ENCODE measurements at regions not wholly inside any gene's neighbourhood (a gene's known extent, or its start where the extent isn't known, plus 50 kb on each side); places are given as distances from the start of the nearest gene placed in this dataset.
"Not testable (repeated sequence)": the region's sequence is repeated elsewhere in the genome, so short reads cannot be mapped to it uniquely, and the experiment has no call there.

DNA sequence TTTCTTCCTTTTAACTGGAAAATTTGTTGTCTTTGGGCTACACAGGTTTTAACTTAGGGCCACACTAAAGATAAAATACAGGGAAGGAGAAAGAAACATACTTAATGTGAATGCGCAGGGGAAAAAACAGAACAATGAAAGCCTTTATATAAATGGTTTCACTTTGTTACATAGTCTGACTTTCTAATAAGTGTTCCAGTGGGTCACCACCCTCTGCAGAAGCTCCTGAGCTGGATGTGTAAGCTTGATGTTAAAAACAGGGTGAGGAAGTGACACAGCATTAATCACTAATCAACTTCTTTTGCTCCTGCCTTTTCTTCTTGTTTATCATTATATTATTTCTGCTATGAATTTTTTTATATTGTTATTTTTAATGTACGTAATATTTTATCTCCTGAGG lies 445.6 kb upstream of the CA10 start:
- H3K4me3 ChIP-seq (ENCODE audit: insufficient read depth in 1 of 2, low read depth in 1 of 2, low read length in 2 of 2), result no peak overlapping the region
- no peaks in the 10 kb centered on the region for H3K36me3 ChIP-seq (ENCODE audit: control insufficient read depth in 1 of 2, insufficient read depth in 2 of 2, low read depth in 1 of 2, low read length in 2 of 2)
- no peak overlapping the region for H2BK15ac ChIP-seq (ENCODE audit: low read depth, poor library complexity, severe bottlenecking)
- no peak overlapping the region for H3K23ac ChIP-seq (ENCODE audit: low read length in 2 of 2)
- no peak overlapping the region for H3K18ac ChIP-seq (ENCODE audit: low read depth in 1 of 2, low read length in 2 of 2)
- H3K79me1 ChIP-seq (replicated peaks; ENCODE audit: low read length, poor library complexity, severe bottlenecking), result no peaks in the 10 kb centered on the region
- no peak overlapping the region for H3K4me2 ChIP-seq (ENCODE audit: low read length, poor library complexity, severe bottlenecking)
- no peak overlapping the region for H4K91ac ChIP-seq (ENCODE audit: low read length)
- no CpG with 5 or more reads among the region's 2 CpGs for WGBS
- no peak overlapping the region for H2BK120ac ChIP-seq (ENCODE audit: low read depth, low read length)
- H3K4ac ChIP-seq (ENCODE audit: low read depth in 1 of 2, low read length in 2 of 2), result no peak overlapping the region
- no peaks in the 10 kb centered on the region for H3K4me1 ChIP-seq (ENCODE audit: control insufficient read depth, insufficient read depth, low read depth, low read length)
- H3K27ac ChIP-seq (ENCODE audit: low read length, poor library complexity, severe bottlenecking), result no peak overlapping the region
- no peak overlapping the region for H2AK5ac ChIP-seq (ENCODE audit: low read length, severe bottlenecking)
- H2BK5ac ChIP-seq (ENCODE audit: low read depth, low read length, poor library complexity, severe bottlenecking), result no peak overlapping the region
- no peaks in the 10 kb centered on the region for H3K27me3 ChIP-seq (ENCODE audit: control insufficient read depth in 1 of 2, insufficient read depth in 1 of 2, low read length in 2 of 2)
- H3K9me3 ChIP-seq (ENCODE audit: control insufficient read depth, low read length), result no peaks in the 10 kb centered on the region
- no peak overlapping the region for H3K9ac ChIP-seq (ENCODE audit: low read length)
- H4K8ac ChIP-seq (ENCODE audit: low read length), result no peak overlapping the region
- no peak overlapping the region for H2AFZ ChIP-seq (ENCODE audit: low read depth, low read length)
- no peak for DNase-seq
- no peak overlapping the region for H3K14ac ChIP-seq (ENCODE audit: low read length in 2 of 2)
- no peak overlapping the region for H2BK12ac ChIP-seq (ENCODE audit: low read length in 2 of 2)

DNA sequence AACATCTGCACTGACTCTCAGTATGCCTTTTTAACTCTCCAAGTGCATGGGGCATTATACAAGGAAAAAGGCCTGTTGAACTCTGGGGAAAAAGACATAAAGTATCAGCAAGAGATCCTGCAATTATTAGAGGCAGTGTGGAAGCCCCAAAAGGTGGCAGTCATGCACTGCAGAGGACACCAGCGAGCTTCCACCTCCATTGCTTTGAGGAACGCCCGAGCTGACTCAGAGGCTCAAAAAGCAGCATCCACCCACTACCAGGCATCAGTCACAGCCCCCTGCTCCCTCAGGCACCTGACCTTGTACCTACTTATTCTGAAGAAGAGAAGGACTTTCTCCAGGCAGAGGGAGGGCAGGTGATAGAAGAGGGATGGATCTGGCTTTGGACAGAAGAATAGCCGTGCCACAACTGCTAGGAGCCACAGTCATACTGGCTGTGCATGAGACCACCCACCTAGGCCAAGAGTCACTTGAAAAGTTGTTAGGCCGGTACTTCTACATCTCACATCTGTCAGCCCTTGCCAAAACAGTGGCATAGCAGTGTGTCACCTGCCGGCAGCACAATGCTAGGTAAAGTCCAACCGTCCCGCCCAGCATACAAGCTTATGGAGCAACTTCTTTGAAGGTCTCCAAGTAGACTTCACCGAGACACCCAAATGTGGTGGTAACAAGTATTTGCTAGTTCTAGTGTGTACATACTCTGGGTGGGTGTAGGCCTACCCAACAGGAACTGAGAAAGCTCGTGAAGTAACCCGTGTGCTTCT lies 439.1 kb upstream of the CA10 start:
- not testable (repeated sequence) for H3K79me1 ChIP-seq (replicated peaks; ENCODE audit: low read length, poor library complexity, severe bottlenecking); H3K4me3 ChIP-seq (ENCODE audit: insufficient read depth in 1 of 2, low read depth in 1 of 2, low read length in 2 of 2); H2BK5ac ChIP-seq (ENCODE audit: low read depth, low read length, poor library complexity, severe bottlenecking); H2BK15ac ChIP-seq (ENCODE audit: low read depth, poor library complexity, severe bottlenecking); H2AK5ac ChIP-seq (ENCODE audit: low read length, severe bottlenecking); H3K14ac ChIP-seq (ENCODE audit: low read length in 2 of 2); H3K27ac ChIP-seq (ENCODE audit: low read length, poor library complexity, severe bottlenecking); DNase-seq; H2AFZ ChIP-seq (ENCODE audit: low read depth, low read length); H3K9ac ChIP-seq (ENCODE audit: low read length); H3K27me3 ChIP-seq (ENCODE audit: control insufficient read depth in 1 of 2, insufficient read depth in 1 of 2, low read length in 2 of 2); H3K9me3 ChIP-seq (ENCODE audit: control insufficient read depth, low read length); H3K18ac ChIP-seq (ENCODE audit: low read depth in 1 of 2, low read length in 2 of 2); H3K4me1 ChIP-seq (ENCODE audit: control insufficient read depth, insufficient read depth, low read depth, low read length); H3K4ac ChIP-seq (ENCODE audit: low read depth in 1 of 2, low read length in 2 of 2); H2BK120ac ChIP-seq (ENCODE audit: low read depth, low read length); H4K91ac ChIP-seq (ENCODE audit: low read length); H2BK12ac ChIP-seq (ENCODE audit: low read length in 2 of 2); H3K23ac ChIP-seq (ENCODE audit: low read length in 2 of 2); H3K36me3 ChIP-seq (ENCODE audit: control insufficient read depth in 1 of 2, insufficient read depth in 2 of 2, low read depth in 1 of 2, low read length in 2 of 2); H4K8ac ChIP-seq (ENCODE audit: low read length); H3K4me2 ChIP-seq (ENCODE audit: low read length, poor library complexity, severe bottlenecking)
- WGBS, result 74% methylated on average over 9 of the region's 11 CpGs

DNA sequence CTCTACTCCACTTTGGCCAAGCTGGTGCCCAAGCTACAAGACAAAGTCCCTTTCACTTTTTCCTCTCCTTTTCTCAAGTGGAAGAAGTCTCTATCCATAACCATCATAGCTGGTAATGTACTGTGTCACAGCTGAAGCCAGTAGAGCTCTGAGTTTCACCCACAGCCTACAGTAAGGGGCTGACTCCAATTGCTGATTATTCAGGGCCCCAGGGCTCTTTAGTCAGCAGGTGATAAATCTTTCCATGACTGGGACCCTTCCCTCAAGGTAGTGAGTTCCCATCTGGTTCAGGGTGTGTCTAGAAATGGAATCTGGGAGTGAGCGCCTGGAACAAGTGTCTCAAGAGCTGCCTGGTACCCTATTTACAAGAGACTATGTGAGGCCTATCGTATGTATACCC lies 436.0 kb upstream of the CA10 start:
- H2BK5ac ChIP-seq (ENCODE audit: low read depth, low read length, poor library complexity, severe bottlenecking), result no peak overlapping the region
- H3K9me3 ChIP-seq (ENCODE audit: control insufficient read depth, low read length), result peaks cover 4% of the 10 kb centered on the region
- no peaks in the 10 kb centered on the region for H3K79me1 ChIP-seq (replicated peaks; ENCODE audit: low read length, poor library complexity, severe bottlenecking)
- H3K4ac ChIP-seq (ENCODE audit: low read depth in 1 of 2, low read length in 2 of 2), result no peak overlapping the region
- no peak for DNase-seq
- H3K4me2 ChIP-seq (ENCODE audit: low read length, poor library complexity, severe bottlenecking), result no peak overlapping the region
- no peaks in the 10 kb centered on the region for H3K27me3 ChIP-seq (ENCODE audit: control insufficient read depth in 1 of 2, insufficient read depth in 1 of 2, low read length in 2 of 2)
- no peak overlapping the region for H2AK5ac ChIP-seq (ENCODE audit: low read length, severe bottlenecking)
- no peak overlapping the region for H3K27ac ChIP-seq (ENCODE audit: low read length, poor library complexity, severe bottlenecking)
- no peaks in the 10 kb centered on the region for H3K4me1 ChIP-seq (ENCODE audit: control insufficient read depth, insufficient read depth, low read depth, low read length)
- H4K91ac ChIP-seq (ENCODE audit: low read length), result no peak overlapping the region
- no peak overlapping the region for H2BK15ac ChIP-seq (ENCODE audit: low read depth, poor library complexity, severe bottlenecking)
- H2BK120ac ChIP-seq (ENCODE audit: low read depth, low read length), result no peak overlapping the region
- no peak overlapping the region for H3K18ac ChIP-seq (ENCODE audit: low read depth in 1 of 2, low read length in 2 of 2)
- WGBS, result 68% methylated on average over 2 of the region's 2 CpGs
- no peak overlapping the region for H2AFZ ChIP-seq (ENCODE audit: low read depth, low read length)
- no peak overlapping the region for H3K14ac ChIP-seq (ENCODE audit: low read length in 2 of 2)
- no peak overlapping the region for H2BK12ac ChIP-seq (ENCODE audit: low read length in 2 of 2)
- no peaks in the 10 kb centered on the region for H3K36me3 ChIP-seq (ENCODE audit: control insufficient read depth in 1 of 2, insufficient read depth in 2 of 2, low read depth in 1 of 2, low read length in 2 of 2)
- H3K9ac ChIP-seq (ENCODE audit: low read length), result no peak overlapping the region
- H3K4me3 ChIP-seq (ENCODE audit: insufficient read depth in 1 of 2, low read depth in 1 of 2, low read length in 2 of 2), result no peak overlapping the region
- H3K23ac ChIP-seq (ENCODE audit: low read length in 2 of 2), result no peak overlapping the region
- no peak overlapping the region for H4K8ac ChIP-seq (ENCODE audit: low read length)

DNA sequence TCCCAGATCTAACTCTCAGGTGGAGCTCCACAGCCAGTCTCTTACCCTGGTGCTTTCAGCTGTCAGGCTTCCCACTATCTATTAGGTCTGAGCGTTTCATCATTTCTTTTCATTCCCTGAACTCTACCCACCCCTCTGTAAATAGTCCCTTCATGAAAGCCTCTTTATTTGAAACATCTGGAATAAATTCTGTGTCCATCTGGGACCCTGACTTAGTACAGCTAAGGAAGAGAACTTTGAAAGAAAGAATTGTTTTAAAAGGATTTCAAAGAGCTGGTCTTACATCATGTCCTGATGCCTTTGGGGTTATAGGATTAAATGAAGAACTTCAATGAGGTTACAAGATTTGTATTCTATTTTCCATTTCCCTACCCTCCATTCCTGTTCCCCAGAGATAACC lies 388.5 kb upstream of the CA10 start:
- Histone ChIP-seq H2BK15ac (ENCODE audit: low read depth, poor library complexity, severe bottlenecking) (no peak overlapping the region), H3K4me3 (ENCODE audit: insufficient read depth in 1 of 2, low read depth in 1 of 2, low read length in 2 of 2) (no peak overlapping the region), H3K9me3 (ENCODE audit: control insufficient read depth, low read length) (peaks cover 8% of the 10 kb centered on the region), H3K36me3 (ENCODE audit: control insufficient read depth in 1 of 2, insufficient read depth in 2 of 2, low read depth in 1 of 2, low read length in 2 of 2) (no peaks in the 10 kb centered on the region), H4K91ac (ENCODE audit: low read length) (no peak overlapping the region), H3K4me2 (ENCODE audit: low read length, poor library complexity, severe bottlenecking) (no peak overlapping the region), H3K27ac (ENCODE audit: low read length, poor library complexity, severe bottlenecking) (no peak overlapping the region), H3K4ac (ENCODE audit: low read depth in 1 of 2, low read length in 2 of 2) (no peak overlapping the region), H3K23ac (ENCODE audit: low read length in 2 of 2) (no peak overlapping the region), H4K8ac (ENCODE audit: low read length) (no peak overlapping the region), H3K18ac (ENCODE audit: low read depth in 1 of 2, low read length in 2 of 2) (no peak overlapping the region), H3K4me1 (ENCODE audit: control insufficient read depth, insufficient read depth, low read depth, low read length) (no peaks in the 10 kb centered on the region), H3K79me1 (replicated peaks; ENCODE audit: low read length, poor library complexity, severe bottlenecking) (no peaks in the 10 kb centered on the region), H2BK120ac (ENCODE audit: low read depth, low read length) (no peak overlapping the region), H2AFZ (ENCODE audit: low read depth, low read length) (no peak overlapping the region), H2BK5ac (ENCODE audit: low read depth, low read length, poor library complexity, severe bottlenecking) (no peak overlapping the region), H3K14ac (ENCODE audit: low read length in 2 of 2) (no peak overlapping the region), H2BK12ac (ENCODE audit: low read length in 2 of 2) (no peak overlapping the region), H3K9ac (ENCODE audit: low read length) (no peak overlapping the region), H3K27me3 (ENCODE audit: control insufficient read depth in 1 of 2, insufficient read depth in 1 of 2, low read length in 2 of 2) (no peaks in the 10 kb centered on the region), H2AK5ac (ENCODE audit: low read length, severe bottlenecking) (no peak overlapping the region)
- DNase-seq, result no peak
- WGBS, result 0% methylated on average over 1 of the region's 1 CpG

All from mesenchymal stem cell (in vitro differentiated cells and primary cell).